CD4-positive, alpha-beta T cell (primary cell): ENCODE measurements at regions not wholly inside any gene's neighbourhood (a gene's known extent, or its start where the extent isn't known, plus 50 kb on each side); places are given as distances from the start of the nearest gene placed in this dataset.

Source experiments
- ATAC-seq: fragments of 200-7000 bp; cut with Tn5 transposase; one replicate; pipeline ENCODE4 v1.10.0; 2022; ENCODE audit warnings: mild to moderate bottlenecking; ENCODE audit not compliant: poor library complexity
- CTCF ChIA-PET: fragments of 350-600 bp; sonication (Branson Sonifier 250); formaldehyde crosslinking; loops from one replicate; lab custom pipeline; 2021; ENCODE audit warnings: antibody characterized with exemption, inconsistent platforms; lab: Charles Lee
- POLR2A ChIA-PET: fragments of 350-600 bp; sonication (Branson Sonifier 250); formaldehyde crosslinking; loops from one replicate; lab custom pipeline; 2021; ENCODE audit warnings: antibody characterized with exemption, inconsistent platforms; lab: Charles Lee
- DNase-seq, 14 experiments: peaks; one replicate each; pipeline ENCODE4 v3.0.0-alpha.2; 2013 to 2020; ENCODE audit warnings: mixed read lengths in 2 of 14
- H3K27ac ChIP-seq, 2 donors: one replicate each; pipeline versions ENCODE4 v1.5.1 to v1.7.0; 2013; ENCODE audit warnings: low read length in 2 of 2, low read depth in 1 of 2, mild to moderate bottlenecking in 1 of 2
- H3K27me3 ChIP-seq, 2 experiments: 1 replicate in 1 of 2; 2 replicates in 1 of 2; pipeline versions ENCODE4 v1.6.1 to v1.7.0; 2013; ENCODE audit warnings: low read length in 2 of 2, control low read depth in 1 of 2, mild to moderate bottlenecking in 1 of 2, moderate library complexity in 1 of 2; ENCODE audit not compliant: insufficient read depth in 2 of 2, control insufficient read depth in 1 of 2
- H3K36me3 ChIP-seq: one replicate; pipeline ENCODE4 v1.6.1; 2013; ENCODE audit warnings: low read length, control low read depth; ENCODE audit not compliant: insufficient read depth
- H3K4me1 ChIP-seq: one replicate; pipeline ENCODE4 v1.6.1; 2013; ENCODE audit warnings: low read length, control low read depth; ENCODE audit not compliant: insufficient read depth
- H3K4me3 ChIP-seq: one replicate; pipeline ENCODE4 v1.5.1; 2013; ENCODE audit warnings: mild to moderate bottlenecking, low read length, moderate library complexity
- H3K9me3 ChIP-seq, 2 experiments: 1 replicate in 1 of 2; 2 replicates in 1 of 2; pipeline versions ENCODE4 v1.6.1 to v1.7.0; 2013; ENCODE audit warnings: low read length in 2 of 2, mild to moderate bottlenecking in 2 of 2, control low read depth in 1 of 2, moderate library complexity in 1 of 2; ENCODE audit not compliant: control insufficient read depth in 1 of 2, insufficient read depth in 1 of 2
- H3K27ac Mint-ChIP-seq: one replicate; pipeline ENCODE4 v1.8.0; 2020; ENCODE audit warnings: mixed read lengths
- H3K27me3 Mint-ChIP-seq: one replicate; pipeline ENCODE4 v1.8.0; 2021; ENCODE audit warnings: mixed read lengths
- H3K36me3 Mint-ChIP-seq: one replicate; pipeline ENCODE4 v1.8.0; 2021; ENCODE audit warnings: low read depth, mixed read lengths
- H3K4me1 Mint-ChIP-seq: one replicate; pipeline ENCODE4 v1.8.0; 2021; ENCODE audit warnings: low read depth, mixed read lengths
- H3K4me3 Mint-ChIP-seq: one replicate; pipeline ENCODE4 v1.8.0; 2020; ENCODE audit warnings: mild to moderate bottlenecking, mixed read lengths
- H3K9me3 Mint-ChIP-seq: one replicate; pipeline ENCODE4 v1.8.0; 2020; ENCODE audit warnings: mixed read lengths
- intact Hi-C, 2 experiments: fragments of 100-400 bp; cut with DNase I in 1 of 2; cut with micrococcal nuclease in 1 of 2; formaldehyde crosslinking; loops; one replicate each; pipeline versions ENCODE4 v1.15.1 to v1.9.0; 2023 to 2025; cut with DNase I, micrococcal nuclease
- TF ChIP-seq, protein P1 (sequence below): fragments of 200-600 bp; IDR thresholded peaks from one replicate; pipeline ENCODE4 v1.8.0; 2022; ENCODE audit warnings: antibody characterized with exemption, mild to moderate bottlenecking

GRCh38 chr12:127374447-127374846 is 892.5 kb upstream of the TMEM132C start:
- H3K9me3 Mint-ChIP-seq, result no peaks in the 10 kb centered on the region
- peaks cover 5% of the 10 kb centered on the region for H3K27me3 Mint-ChIP-seq
- Histone ChIP-seq H3K27me3 (no peaks in the 10 kb centered on the region), H3K9me3 (peaks cover 0 to 11% of the 10 kb centered on the region in 2 experiments), H3K27ac (no peak overlapping the region), H3K4me3 (no peak overlapping the region), H3K36me3 (no peaks in the 10 kb centered on the region), H3K4me1 (no peaks in the 10 kb centered on the region)
- CTCF ChIA-PET, result no interaction called here
- H3K36me3 Mint-ChIP-seq, result no peaks in the 10 kb centered on the region
- no peak overlapping the region for H3K4me3 Mint-ChIP-seq
- TF ChIP-seq, protein P1, sequence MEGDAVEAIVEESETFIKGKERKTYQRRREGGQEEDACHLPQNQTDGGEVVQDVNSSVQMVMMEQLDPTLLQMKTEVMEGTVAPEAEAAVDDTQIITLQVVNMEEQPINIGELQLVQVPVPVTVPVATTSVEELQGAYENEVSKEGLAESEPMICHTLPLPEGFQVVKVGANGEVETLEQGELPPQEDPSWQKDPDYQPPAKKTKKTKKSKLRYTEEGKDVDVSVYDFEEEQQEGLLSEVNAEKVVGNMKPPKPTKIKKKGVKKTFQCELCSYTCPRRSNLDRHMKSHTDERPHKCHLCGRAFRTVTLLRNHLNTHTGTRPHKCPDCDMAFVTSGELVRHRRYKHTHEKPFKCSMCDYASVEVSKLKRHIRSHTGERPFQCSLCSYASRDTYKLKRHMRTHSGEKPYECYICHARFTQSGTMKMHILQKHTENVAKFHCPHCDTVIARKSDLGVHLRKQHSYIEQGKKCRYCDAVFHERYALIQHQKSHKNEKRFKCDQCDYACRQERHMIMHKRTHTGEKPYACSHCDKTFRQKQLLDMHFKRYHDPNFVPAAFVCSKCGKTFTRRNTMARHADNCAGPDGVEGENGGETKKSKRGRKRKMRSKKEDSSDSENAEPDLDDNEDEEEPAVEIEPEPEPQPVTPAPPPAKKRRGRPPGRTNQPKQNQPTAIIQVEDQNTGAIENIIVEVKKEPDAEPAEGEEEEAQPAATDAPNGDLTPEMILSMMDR, result no peak
- ATAC-seq, result no peak
- no peaks in the 10 kb centered on the region for H3K4me1 Mint-ChIP-seq
- no peak for DNase-seq
- H3K27ac Mint-ChIP-seq, result no peak overlapping the region
- intact Hi-C loops, result no loop called here
- POLR2A ChIA-PET, result no interaction called here

GRCh38 chr12:127381043-127381668 is 885.8 kb upstream of the TMEM132C start:
- peak in 7 of 14 experiments; percentile 2 to 23 (median 10) for DNase-seq
- H3K36me3 Mint-ChIP-seq, result no peaks in the 10 kb centered on the region
- Histone ChIP-seq H3K9me3 (peaks cover 0 to 7% of the 10 kb centered on the region in 2 experiments), H3K4me1 (peaks cover 5% of the 10 kb centered on the region), H3K27me3 (no peaks in the 10 kb centered on the region), H3K36me3 (no peaks in the 10 kb centered on the region), H3K27ac (no peak overlapping the region), H3K4me3 (no peak overlapping the region)
- intact Hi-C loops, result loop anchor here in 1 of 2 experiments (2.0 kb wide), 1 partner anchor 272 kb away; no protein-coding TSS in a partner anchor
- no peaks in the 10 kb centered on the region for H3K4me1 Mint-ChIP-seq
- ATAC-seq, result no peak
- POLR2A ChIA-PET, result no interaction called here
- TF ChIP-seq, protein P1, result peak; percentile 52
- H3K27me3 Mint-ChIP-seq, result no peaks in the 10 kb centered on the region
- H3K4me3 Mint-ChIP-seq, result no peak overlapping the region
- H3K9me3 Mint-ChIP-seq, result no peaks in the 10 kb centered on the region
- CTCF ChIA-PET, result no interaction called here
- H3K27ac Mint-ChIP-seq, result no peak overlapping the region

DNA sequence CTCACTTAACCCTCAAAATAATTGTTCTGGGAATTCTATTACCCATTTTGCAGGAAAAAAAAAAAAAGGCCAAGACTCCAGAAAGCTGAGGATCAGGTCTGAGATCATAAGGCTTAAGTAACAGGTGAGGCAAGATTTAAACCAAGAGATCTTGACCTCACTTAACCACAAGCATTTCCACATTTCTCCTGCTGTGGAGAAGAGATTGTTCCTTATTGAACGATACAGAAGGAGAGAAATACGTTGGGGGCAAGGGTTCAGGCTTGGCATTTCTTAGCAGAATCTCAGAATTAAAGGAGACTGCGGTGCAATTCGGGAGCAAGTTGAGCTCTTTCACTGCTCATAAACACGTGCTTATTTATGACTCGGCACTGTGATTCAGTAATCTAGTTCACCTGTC is 885.3 kb upstream of the TMEM132C start:
- Histone ChIP-seq H3K36me3 (no peaks in the 10 kb centered on the region), H3K4me3 (no peak overlapping the region), H3K27me3 (no peaks in the 10 kb centered on the region), H3K9me3 (peaks cover 0 to 4% of the 10 kb centered on the region in 2 experiments), H3K27ac (no peak overlapping the region), H3K4me1 (peaks cover 5% of the 10 kb centered on the region)
- Mint-ChIP-seq H3K9me3 (no peaks in the 10 kb centered on the region), H3K36me3 (no peaks in the 10 kb centered on the region), H3K27ac (no peak overlapping the region), H3K27me3 (no peaks in the 10 kb centered on the region), H3K4me3 (no peak overlapping the region), H3K4me1 (no peaks in the 10 kb centered on the region)
- ChIA-PET CTCF (no interaction called here), POLR2A (no interaction called here)
- TF ChIP-seq, protein P1, result no peak
- no peak for DNase-seq
- intact Hi-C loops, result loop anchor here in 1 of 2 experiments (2.0 kb wide), 1 partner anchor 273 kb away; no protein-coding TSS in a partner anchor
- ATAC-seq, result no peak
